HG02840 (cell line): ENCODE measurements at regions not wholly inside any gene's neighbourhood (a gene's known extent, or its start where the extent isn't known, plus 50 kb on each side); places are given as distances from the start of the nearest gene placed in this dataset.

Source experiments
- ATAC-seq: cut with Tn5 transposase; IDR thresholded peaks from one replicate; pipeline ENCODE4 v1.9.1; 2021; ENCODE audit warnings: mild to moderate bottlenecking, moderate library complexity, moderate number of reproducible peaks; ENCODE audit not compliant: unreplicated experiment, low FRiP score

DNA sequence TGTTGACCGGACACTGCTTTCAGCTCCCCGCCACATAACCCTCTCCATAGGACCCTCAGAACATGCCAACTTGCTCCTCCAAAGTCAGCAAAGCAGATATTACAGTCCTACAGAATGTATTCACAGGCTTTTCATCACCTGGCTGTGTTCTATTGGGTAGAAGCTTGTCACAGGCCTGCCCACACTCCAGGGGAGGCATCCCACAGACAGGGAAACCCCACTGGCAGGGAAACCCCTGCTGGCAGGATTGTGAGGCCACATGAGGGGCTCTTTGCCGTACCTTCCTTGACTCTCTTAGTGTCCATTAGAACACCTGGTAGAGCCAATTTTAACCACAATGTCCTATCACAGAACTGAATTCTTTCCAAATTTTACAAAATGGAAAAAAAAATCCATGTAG is 344.2 kb upstream of the MGMT start:
- ATAC-seq: no peak

DNA sequence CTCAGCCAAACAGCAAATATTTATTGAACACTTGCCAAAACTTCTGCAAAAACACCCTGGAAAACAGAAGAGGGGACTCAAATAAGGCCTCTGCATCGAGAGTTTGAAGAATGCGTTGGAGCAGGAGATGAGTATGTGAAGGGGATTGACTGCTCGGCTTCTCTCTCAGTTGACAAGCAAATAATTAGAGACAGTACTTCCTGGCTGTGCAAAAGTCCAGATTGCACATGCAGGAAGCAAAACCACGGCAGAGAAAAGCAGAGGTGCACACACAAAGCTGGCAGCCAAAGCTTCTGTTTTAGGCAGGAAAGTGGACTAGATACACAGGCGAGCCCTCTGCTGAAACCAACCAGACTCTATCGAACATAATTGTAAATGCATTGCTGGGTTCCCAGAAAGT is 343.6 kb upstream of the MGMT start:
- no peak for ATAC-seq

DNA sequence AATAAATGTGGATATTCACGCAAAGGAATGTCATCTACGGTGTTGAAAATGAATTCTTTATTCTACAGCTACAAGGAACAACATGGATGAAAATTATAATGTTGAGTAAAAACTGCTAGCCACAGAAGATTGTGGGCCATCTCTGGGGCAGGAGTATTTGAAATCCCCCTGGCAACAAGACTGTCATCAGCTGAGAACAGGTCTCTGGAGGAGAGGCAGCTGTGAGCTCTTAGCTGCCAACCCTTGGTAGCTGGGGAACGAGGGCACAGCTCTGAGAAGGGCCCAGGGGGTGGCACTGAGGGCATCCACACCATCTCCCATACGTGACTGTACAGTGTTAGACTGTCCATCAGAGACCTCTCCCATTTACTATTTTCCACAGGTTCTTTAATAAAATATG is 340.1 kb upstream of the MGMT start:
- no peak for ATAC-seq

DNA sequence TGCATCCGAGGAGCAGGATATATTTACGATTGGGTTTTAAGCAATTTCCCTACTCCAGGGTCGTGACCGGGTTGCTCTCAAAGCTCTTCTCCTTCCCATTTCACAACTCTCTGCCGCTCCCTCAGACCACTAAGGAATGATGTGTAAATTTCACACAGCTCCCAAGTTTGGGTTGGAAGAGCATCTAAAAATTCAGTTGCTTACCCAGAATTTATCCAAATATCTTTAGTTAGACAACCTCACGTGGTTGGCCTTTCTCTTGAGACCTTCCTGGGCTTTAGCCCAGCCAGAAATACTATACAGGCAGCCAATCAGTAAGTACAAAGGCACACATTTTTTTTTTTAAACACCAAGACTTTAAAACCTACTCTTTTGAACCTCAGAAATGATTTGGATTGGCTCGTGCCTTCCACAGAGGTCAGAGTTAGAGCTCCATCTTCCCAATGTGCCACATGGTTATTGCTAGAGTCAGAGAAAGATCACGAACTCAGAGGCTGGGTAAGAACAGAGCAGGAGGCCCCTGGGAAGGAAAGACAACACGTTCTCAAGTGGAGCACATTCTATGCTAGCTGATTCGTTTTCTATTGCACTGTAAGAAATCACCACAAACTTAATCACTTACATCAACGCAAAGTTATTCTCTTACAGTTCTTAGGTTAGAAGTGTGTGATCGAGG is 335.4 kb upstream of the MGMT start:
- ATAC-seq: no peak

DNA sequence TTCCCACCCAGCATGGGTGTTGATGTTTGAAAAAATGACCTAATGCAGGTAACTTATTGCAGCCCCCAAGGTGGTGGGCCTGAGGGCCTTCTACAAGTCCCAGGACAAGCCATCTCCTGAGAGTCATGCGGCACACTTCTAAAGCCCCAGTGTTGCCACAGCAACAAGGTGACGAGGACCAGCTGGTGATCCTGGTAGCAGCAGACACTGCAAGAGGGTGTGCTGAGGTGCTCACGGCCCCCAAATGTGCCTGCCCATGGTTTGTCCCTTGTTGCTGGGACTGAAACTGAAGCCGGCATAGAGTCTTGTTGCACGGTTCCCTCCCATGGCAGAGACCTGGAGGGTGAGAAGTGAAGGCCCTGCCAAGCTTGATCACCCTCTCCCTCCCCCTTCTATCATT is 333.2 kb upstream of the MGMT start:
- no peak for ATAC-seq

DNA sequence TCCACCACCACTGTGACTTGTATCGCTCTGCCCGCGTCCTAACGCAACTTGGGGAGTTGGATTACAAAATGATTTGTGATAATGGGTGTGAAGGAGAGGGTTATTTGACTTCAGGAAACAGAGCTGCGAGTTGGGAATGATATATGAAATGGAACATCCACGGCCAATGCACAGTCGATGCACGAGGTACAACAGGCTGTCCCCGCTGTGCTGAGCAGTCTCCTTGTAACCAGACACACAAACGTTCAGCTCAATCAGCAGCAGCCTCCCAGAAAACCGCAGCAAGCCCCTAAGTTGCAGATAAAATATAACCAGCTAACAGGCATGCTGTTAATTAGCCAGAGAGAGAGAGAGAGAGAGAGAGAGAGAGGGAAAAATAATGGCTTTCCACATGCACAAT is 332.7 kb upstream of the MGMT start:
- ATAC-seq: no peak

DNA sequence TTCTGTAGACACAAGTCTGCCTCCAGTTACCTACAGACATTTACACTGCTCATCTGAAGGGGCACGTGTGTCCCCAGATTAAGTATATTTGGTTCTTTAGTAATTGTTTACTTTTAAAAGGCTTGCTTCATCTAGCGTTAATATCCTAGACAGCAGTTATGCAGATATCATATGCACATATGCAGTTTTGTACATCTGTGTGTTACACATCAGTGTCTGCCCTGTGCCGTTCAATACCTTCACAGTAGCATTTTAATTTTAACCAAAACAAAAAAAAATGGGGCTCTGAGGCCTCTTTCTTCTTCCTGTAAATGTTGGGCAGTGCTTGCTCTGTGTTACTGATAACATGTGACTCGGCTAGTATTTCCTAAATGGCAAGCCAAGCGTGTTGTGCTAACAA is 331.4 kb upstream of the MGMT start:
- ATAC-seq: no peak

DNA sequence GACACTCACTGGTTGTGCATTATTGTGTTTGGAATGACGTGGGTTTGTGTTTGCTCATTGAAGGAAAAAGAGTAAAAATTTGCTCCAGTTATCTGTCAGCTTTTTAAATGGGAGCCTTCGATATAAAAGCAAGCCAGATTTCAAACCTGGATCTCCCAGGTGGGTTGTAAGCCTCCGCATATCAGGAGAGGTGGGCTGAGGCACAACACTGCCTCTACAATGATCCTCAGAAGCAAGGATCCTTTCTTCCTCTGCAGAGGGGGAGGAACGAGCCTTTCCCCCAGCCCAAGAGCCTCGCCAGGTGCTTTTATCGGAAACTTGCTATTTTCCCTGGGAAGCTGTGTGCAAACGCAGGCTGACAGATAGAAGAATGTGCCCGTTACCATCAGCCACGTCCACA is 331.0 kb upstream of the MGMT start:
- no peak for ATAC-seq

DNA sequence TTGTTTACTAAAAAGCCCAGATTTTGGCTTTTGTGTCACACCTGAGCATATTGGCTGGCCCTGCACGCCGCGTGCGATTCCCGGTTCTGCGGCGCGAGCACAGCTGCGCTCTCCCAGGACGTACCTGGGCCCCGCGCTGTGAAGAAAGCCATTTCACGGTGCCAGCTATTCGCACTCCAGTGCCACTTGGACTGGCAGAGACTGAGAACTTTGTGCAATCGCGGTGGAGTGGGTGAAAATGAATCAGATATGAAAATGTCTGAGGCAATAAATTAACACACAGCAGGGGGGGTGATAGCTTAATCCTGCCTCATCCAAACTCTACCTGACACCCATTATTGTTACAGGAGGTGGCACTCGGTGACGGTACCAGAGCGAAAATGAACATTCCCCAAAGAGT is 330.1 kb upstream of the MGMT start:
- no peak for ATAC-seq

DNA sequence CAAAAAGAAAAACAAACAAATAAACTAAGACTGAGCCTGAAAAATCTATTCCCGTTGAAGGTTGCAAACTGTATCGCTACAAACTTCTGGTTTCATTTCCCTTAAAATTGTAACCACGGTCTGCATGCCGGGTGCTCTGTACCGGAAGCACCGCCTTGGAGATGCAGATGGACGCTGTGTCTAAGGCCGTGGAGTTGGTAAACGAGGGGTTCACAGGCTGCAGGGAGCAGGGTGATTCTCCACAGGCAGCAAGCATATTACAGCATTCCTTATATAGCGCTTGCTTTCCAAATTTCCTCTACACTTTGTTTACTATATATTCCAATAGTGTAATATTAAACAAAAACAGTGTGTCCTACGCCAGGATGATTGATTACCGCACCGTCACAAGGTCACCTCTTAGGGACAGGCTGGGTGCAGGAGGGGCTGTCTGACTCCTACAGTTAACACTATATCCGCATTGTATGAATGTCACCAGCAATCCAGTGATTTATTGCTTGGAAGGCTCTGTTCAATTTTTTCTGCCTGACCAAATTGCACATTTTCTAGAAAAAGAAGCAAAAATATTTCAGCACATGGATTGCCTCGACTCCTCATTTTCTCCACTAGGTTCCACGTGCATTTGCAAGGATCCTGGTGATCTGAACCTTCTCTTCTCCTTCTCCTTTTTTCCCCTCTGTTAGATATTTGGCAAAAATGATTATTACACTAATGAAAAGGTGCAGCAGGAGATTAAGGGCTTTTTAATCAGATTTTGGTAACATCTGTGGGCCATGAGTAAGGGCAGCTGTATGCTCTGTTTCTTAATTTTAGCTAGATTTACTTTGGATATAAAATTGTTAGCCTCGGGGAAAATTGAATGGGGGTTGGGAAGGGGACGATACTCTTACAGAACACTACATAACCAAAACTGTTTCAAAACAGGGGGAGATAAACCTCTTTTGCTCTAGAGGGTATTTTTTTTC is 325.8 kb upstream of the MGMT start:
- ATAC-seq: no peak

DNA sequence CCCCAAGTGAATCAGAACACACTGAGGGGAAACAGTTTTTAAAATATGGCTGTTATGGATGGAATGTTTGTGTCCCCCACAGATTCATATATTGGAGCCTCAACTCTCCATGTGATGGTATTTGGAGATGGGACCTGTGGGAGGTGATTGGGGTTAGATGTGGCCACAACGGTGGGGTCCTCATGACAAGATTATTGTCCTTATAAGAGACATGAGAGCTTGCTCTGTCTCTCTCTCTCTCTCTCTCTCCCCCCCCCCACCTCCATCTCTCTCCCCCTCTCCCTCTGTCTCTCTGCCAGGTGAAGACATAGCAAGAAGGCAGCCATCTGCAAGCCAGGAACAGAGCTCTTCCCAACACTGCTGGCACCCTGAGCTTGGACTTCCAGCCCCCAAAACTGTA is 315.8 kb upstream of the MGMT start:
- no peak for ATAC-seq

DNA sequence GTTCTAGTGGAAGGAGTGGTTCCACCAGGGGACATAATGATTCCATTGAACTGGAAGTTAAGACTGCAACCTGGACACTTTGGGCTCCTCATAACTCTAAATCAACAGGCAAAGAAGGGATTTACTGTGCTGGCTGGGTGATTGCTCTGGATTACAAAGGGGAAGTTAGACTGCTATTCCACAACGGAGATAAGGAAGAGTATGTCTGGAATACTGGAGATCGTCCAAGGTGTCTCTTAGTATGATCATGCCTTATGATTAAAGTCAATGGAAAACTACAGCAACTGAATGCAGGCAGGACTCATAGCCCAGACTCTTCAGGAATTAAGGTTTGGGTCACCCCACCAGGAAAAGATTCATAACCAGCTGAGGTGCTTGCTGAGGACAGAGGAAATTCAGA is 310.6 kb upstream of the MGMT start:
- ATAC-seq: no peak

DNA sequence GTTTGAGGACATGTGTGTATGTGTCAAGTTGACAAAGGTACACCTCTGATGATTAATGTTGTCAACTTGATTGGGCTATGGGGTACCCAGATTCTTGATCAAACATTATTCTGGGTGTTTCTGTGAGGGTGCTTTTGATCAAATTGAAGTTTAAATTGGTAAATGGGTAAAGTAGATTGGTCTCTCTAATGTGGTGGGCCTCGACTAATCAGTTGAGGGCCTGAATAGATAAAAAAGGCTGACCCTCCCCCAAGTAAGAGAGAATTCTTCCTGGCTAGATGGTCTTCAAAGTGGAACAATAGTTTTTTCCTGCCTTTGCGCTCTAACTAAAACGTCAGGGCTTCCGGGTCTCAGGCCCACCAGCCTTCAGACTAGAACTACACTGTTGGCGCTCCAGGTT is 309.9 kb upstream of the MGMT start:
- ATAC-seq: no peak

DNA sequence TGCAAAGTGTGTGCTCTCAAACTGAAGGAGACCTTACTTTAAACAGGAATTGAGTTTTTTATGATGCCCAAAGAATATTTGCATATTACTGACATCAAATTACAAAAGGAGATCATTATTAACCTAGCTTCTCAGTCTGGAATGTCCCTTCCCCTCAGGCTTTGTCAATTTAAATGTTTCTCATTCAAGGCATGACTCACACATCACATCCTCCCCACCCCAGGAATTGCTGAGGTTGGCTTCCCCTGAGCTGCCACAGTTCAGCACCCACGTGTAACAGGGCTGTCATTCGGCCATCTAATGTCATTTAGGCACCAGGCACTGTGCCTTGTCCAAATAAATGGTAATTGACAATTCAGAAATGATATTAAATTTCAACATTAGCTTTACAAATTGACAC is 305.9 kb upstream of the MGMT start:
- ATAC-seq: no peak

DNA sequence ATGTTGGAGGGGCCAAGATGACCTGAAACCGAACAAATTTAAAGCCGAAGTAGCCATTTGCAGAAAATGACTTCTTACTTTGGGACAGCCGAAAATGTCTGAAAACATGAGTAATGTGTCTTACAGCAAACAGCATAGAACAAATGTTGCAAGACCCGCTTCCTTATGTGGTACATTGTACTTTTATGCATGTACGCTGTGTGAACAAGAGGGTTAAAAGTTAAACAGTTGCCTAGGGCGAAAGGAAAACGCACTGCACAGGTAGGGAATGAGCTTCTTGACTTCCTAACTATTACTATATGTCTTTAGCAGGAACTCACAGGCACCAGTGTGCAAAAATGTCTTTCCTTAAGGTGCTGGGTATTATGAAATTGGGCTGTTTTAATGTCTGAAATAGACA is 303.5 kb upstream of the MGMT start:
- no peak for ATAC-seq

DNA sequence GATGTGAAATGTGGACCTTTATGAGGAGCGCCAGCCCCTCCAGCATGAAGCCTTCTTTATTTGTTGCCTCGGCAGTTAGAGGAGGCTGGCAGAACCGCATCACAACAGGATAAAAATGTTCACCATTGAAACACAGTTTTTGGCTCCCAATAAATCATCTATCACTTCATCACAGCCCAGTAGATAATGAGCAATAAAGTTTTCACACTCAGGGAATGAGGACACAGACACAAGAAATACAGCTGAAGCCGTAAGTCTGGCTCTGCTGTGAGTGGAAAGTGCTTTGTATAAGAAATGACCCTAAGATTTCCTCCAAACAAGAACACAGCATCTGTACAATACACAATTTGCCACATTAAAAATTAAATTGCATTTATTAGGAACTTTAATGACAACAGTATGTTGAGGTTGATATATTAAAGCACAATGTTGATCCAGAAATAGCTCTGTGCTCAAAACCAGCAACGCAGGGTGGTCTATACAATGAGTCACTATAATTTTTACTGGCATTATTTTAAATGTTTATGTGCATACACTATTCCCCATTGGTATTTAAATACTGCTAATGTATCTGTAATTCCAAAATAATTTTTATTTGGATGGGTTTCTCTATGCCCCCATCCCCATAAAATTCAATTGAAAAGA is 301.8 kb upstream of the MGMT start:
- ATAC-seq: no peak

DNA sequence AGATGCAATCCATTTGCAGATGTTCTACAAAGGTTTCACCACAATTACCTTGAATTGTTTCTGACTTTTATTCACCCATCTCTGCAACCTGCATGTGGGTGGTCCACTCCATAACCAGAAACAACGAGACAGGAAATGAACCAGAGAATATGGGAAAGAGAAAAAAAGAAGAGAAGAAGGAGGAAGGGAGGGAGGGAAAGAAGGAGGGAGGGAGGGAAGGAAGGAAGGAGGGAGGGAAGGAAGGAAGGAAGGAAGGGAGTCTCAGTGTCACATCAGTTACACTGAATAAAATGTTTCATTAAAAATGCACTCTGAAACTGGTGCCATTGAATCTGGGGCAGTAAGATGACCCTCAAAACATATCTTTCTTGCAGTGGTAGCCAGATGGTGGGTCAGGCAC is 301.3 kb upstream of the MGMT start:
- ATAC-seq: no peak

DNA sequence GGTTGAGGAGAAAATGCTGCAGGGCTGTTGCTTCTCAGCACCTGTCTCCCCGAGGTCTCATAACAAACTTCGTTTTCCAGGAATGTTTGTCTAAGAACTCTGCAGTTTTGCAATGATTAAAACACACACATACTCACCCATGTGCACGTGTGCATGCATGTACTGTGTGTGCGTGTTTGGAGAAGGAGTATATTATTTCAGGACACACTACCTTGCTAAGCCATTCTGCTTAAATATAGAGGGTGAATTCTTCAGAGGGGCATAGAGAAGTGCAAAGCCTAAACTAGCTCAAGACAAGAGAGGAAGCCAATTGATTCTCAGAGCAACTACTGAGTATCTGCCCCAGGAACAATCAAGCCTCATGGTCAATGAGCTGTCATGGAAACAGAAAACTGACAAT is 298.4 kb upstream of the MGMT start:
- ATAC-seq: no peak

DNA sequence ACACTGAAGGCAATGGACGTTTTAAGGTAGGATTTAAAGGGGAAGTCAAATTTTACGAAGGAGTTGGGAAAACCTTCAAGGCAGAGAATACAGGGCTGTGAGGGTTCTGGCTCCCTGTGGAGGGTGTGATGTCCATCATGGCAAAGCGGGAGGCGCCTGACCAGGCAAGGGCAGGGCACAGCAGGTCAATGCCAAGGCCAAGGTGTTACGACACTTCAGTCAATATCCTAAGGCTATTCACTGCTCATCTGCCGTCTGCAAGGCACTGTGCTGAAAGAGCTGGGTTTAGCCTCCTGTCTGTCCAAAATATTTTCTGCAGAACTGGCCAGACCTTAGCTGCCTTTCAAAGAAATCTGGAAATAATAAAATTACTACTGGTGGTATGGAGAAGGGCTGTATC is 297.9 kb upstream of the MGMT start:
- ATAC-seq: no peak

DNA sequence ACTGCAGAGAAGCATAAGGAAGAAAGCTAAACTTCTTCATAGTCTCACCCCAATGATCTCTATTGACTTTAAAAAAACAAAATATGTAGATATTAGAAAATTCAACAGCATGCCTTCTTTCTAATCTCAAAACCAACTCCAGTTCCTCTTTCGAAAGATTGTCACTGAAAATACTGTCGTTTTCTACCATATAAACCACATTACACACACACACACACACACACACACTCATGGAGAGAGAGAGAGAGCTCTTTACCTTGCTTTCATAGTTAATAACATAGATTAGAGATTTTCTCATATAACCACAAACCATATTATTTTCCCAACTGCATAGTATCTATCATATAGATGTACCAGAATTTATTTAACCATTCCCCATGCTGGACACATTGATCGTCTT is 296.2 kb upstream of the MGMT start:
- ATAC-seq: no peak

DNA sequence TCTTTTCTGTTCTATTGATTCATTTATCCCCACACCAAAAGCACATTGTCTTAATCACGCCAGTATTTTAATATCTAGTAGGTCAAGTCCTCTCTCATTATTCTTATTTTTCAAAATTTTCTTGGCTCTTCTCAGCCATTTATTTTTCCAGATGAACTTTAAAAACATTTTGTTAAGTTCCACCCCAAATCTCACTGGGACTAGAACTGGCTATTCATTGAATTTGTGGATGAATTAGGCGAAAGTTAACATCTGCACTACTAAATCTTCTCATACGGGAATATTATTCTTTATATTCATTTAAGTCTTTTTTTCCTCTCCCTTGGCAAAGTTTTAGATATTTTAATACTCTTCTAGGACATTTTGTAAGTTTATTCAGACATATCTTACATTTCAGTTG is 295.2 kb upstream of the MGMT start:
- no peak for ATAC-seq
